ENCODE measurements at regions not wholly inside any gene's neighbourhood (a gene's known extent, or its start where the extent isn't known, plus 50 kb on each side); places are given as distances from the start of the nearest gene placed in this dataset.

- H2AFZ ChIP-seq = no peak overlapping the region
- H3K27ac ChIP-seq = no peak overlapping the region
- no peaks in the 10 kb centered on the region for H3K4me1 ChIP-seq
- H3K36me3 ChIP-seq (ENCODE audit: control insufficient read depth, insufficient read depth, low read length) = no peaks in the 10 kb centered on the region
- no peaks in the 10 kb centered on the region for H3K27me3 ChIP-seq (ENCODE audit: control insufficient read depth, insufficient read depth, low read length)
- no peaks in the 10 kb centered on the region for H3K9me3 ChIP-seq (ENCODE audit: control insufficient read depth, low read length)
- no peak overlapping the region for H3K9ac ChIP-seq
- H3K79me2 ChIP-seq = no peaks in the 10 kb centered on the region
- TF ChIP-seq CTCF (IDR thresholded peaks at IDR 0.05) = no peak
- H3K4me2 ChIP-seq (ENCODE audit: low read length) = no peak overlapping the region
- no peak overlapping the region for H3K4me3 ChIP-seq (ENCODE audit: low read depth, low read length)
Observed at GRCh38 chr7:114295522-114295921, 119.1 kb upstream of the FOXP2 start.

- no peaks in the 10 kb centered on the region for H3K79me2 ChIP-seq
- H3K4me2 ChIP-seq (ENCODE audit: low read length) = no peak overlapping the region
- H3K9ac ChIP-seq = no peak overlapping the region
- no peaks in the 10 kb centered on the region for H3K36me3 ChIP-seq (ENCODE audit: control insufficient read depth, insufficient read depth, low read length)
- no peak for TF ChIP-seq CTCF (IDR thresholded peaks at IDR 0.05)
- H3K4me3 ChIP-seq (ENCODE audit: low read depth, low read length) = no peak overlapping the region
- H3K9me3 ChIP-seq (ENCODE audit: control insufficient read depth, low read length) = no peaks in the 10 kb centered on the region
- H3K27ac ChIP-seq = no peak overlapping the region
- no peaks in the 10 kb centered on the region for H3K27me3 ChIP-seq (ENCODE audit: control insufficient read depth, insufficient read depth, low read length)
- H2AFZ ChIP-seq = no peak overlapping the region
- H3K4me1 ChIP-seq = no peaks in the 10 kb centered on the region
Observed at GRCh38 chr7:114294036-114294435, 120.6 kb upstream of the FOXP2 start.

DNA sequence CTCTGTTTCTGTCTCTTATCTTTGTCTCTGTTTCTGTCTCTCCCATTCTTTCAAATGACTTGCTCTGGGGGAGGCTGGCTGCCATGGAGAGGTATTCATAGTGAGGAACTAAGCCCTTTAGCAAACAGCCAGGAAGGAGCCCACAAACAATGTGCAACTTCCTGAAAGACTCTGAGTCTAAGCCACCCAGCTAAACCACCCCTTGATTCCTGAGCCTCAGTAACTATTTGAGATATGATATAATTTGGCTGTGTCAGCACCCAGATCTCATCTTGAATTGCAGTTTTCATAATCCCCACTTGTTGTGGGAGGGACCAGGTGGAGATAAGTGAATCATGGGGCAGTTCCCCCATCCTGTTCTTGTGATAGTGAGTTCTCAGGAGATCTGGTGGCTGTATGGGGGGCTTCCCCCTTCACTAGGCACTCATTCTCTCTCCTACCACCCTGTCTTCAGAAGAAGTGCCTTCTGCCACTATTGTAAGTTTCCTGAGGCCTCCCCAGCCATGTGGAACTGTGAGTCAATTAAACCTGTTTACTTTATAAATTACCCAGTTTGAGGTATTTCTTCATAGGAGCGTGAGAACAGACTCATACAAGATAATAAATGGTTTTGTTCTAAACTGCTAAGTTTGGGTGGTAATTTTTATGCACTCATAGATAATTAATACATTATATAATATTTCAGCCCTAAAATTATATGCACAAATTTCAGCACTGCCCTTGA lies 121.2 kb upstream of the FOXP2 start:
- no peaks in the 10 kb centered on the region for H3K79me2 ChIP-seq
- no peak overlapping the region for H3K27ac ChIP-seq
- H3K9ac ChIP-seq = no peak overlapping the region
- H3K4me2 ChIP-seq (ENCODE audit: low read length) = no peak overlapping the region
- no peak overlapping the region for H3K4me3 ChIP-seq (ENCODE audit: low read depth, low read length)
- no peaks in the 10 kb centered on the region for H3K4me1 ChIP-seq
- no peaks in the 10 kb centered on the region for H3K27me3 ChIP-seq (ENCODE audit: control insufficient read depth, insufficient read depth, low read length)
- no peak for TF ChIP-seq CTCF (IDR thresholded peaks at IDR 0.05)
- H2AFZ ChIP-seq = no peak overlapping the region
- H3K36me3 ChIP-seq (ENCODE audit: control insufficient read depth, insufficient read depth, low read length) = no peaks in the 10 kb centered on the region
- H3K9me3 ChIP-seq (ENCODE audit: control insufficient read depth, low read length) = no peaks in the 10 kb centered on the region

DNA sequence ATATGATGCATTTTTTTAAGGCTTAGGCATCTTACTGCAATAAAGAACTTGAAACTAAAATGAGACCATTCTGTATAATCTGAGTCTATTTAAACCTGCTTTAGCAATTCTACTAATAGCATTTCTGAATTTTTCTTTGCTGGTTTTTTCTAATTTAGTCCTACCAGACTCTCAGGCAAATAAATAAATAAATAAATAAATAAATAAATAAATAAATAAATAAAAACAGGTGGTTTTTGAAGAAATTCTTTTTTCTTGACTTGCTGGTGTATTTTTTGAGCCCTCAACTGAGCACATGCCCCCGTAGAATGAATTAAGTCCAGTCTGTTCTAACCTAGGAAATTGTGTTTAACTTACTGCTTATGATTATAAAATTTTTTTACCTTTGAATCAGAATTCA lies 134.7 kb upstream of the FOXP2 start:
- Histone ChIP-seq H3K27me3 (ENCODE audit: control insufficient read depth, insufficient read depth, low read length) (no peaks in the 10 kb centered on the region), H3K36me3 (ENCODE audit: control insufficient read depth, insufficient read depth, low read length) (no peaks in the 10 kb centered on the region), H3K4me2 (ENCODE audit: low read length) (no peak overlapping the region), H3K79me2 (no peaks in the 10 kb centered on the region), H2AFZ (no peak overlapping the region), H3K9me3 (ENCODE audit: control insufficient read depth, low read length) (no peaks in the 10 kb centered on the region), H3K27ac (no peak overlapping the region), H3K4me1 (no peaks in the 10 kb centered on the region), H3K4me3 (ENCODE audit: low read depth, low read length) (no peak overlapping the region), H3K9ac (no peak overlapping the region)
- no peak for TF ChIP-seq CTCF (IDR thresholded peaks at IDR 0.05)

GRCh38 chr7:114273218-114273617 lies 141.4 kb upstream of the FOXP2 start:
- H3K4me1 ChIP-seq = no peaks in the 10 kb centered on the region
- no peaks in the 10 kb centered on the region for H3K9me3 ChIP-seq (ENCODE audit: control insufficient read depth, low read length)
- no peaks in the 10 kb centered on the region for H3K36me3 ChIP-seq (ENCODE audit: control insufficient read depth, insufficient read depth, low read length)
- no peak overlapping the region for H3K4me3 ChIP-seq (ENCODE audit: low read depth, low read length)
- H2AFZ ChIP-seq = no peak overlapping the region
- H3K79me2 ChIP-seq = no peaks in the 10 kb centered on the region
- H3K9ac ChIP-seq = no peak overlapping the region
- no peak for TF ChIP-seq CTCF (IDR thresholded peaks at IDR 0.05)
- no peak overlapping the region for H3K27ac ChIP-seq
- no peaks in the 10 kb centered on the region for H3K27me3 ChIP-seq (ENCODE audit: control insufficient read depth, insufficient read depth, low read length)
- H3K4me2 ChIP-seq (ENCODE audit: low read length) = no peak overlapping the region

Data from parathyroid adenoma (tissue), 2 donors.